ENCODE measurements at regions not wholly inside any gene's neighbourhood (a gene's known extent, or its start where the extent isn't known, plus 50 kb on each side); places are given as distances from the start of the nearest gene placed in this dataset.
"Not testable (repeated sequence)": the region's sequence is repeated elsewhere in the genome, so short reads cannot be mapped to it uniquely, and the experiment has no call there.

- DNase-seq (ENCODE audit: extremely low read depth, low read depth) = peak; percentile 9
- TF ChIP-seq CTCF (IDR thresholded peaks at IDR 0.05; ENCODE audit: low read depth, low read length, missing control alignments) = peak; percentile 59
- no peak overlapping the region for H3K4me3 ChIP-seq (replicated peaks; ENCODE audit: low read depth, low read length)
Observed at GRCh38 chr10:111598433-111599059, 521.7 kb downstream of the ADRA2A start.

GRCh38 chr10:111599943-111600342 is 523.1 kb downstream of the ADRA2A start:
- TF ChIP-seq CTCF (IDR thresholded peaks at IDR 0.05; ENCODE audit: low read depth, low read length, missing control alignments) = no peak
- no peak overlapping the region for H3K4me3 ChIP-seq (replicated peaks; ENCODE audit: low read depth, low read length)
- no peak for DNase-seq (ENCODE audit: extremely low read depth, low read depth)

GRCh38 chr10:111600772-111601171 is 523.9 kb downstream of the ADRA2A start:
- no peak for TF ChIP-seq CTCF (IDR thresholded peaks at IDR 0.05; ENCODE audit: low read depth, low read length, missing control alignments)
- DNase-seq (ENCODE audit: extremely low read depth, low read depth) = no peak

GRCh38 chr10:111612273-111612672 is 535.4 kb downstream of the ADRA2A start:
- no peak for TF ChIP-seq CTCF (IDR thresholded peaks at IDR 0.05; ENCODE audit: low read depth, low read length, missing control alignments)
- no peak overlapping the region for H3K4me3 ChIP-seq (replicated peaks; ENCODE audit: low read depth, low read length)
- no peak for DNase-seq (ENCODE audit: extremely low read depth, low read depth)

More at GRCh38 chr10:111600772-111601171, 523.9 kb downstream of the ADRA2A start:
- H3K4me3 ChIP-seq (replicated peaks; ENCODE audit: low read depth, low read length) = no peak overlapping the region

GRCh38 chr10:111634191-111634590 is 549.4 kb downstream of the GPAM start:
- no peak for DNase-seq (ENCODE audit: extremely low read depth, low read depth)
- H3K4me3 ChIP-seq (replicated peaks; ENCODE audit: low read depth, low read length) = no peak overlapping the region
- no peak for TF ChIP-seq CTCF (IDR thresholded peaks at IDR 0.05; ENCODE audit: low read depth, low read length, missing control alignments)

- no peak for TF ChIP-seq CTCF (IDR thresholded peaks at IDR 0.05; ENCODE audit: low read depth, low read length, missing control alignments)
- no peak for DNase-seq (ENCODE audit: extremely low read depth, low read depth)
- no peak overlapping the region for H3K4me3 ChIP-seq (replicated peaks; ENCODE audit: low read depth, low read length)
Observed at GRCh38 chr10:111646021-111646420, 537.5 kb downstream of the GPAM start.

GRCh38 chr10:111648046-111648445 is 535.5 kb downstream of the GPAM start:
- no peak overlapping the region for H3K4me3 ChIP-seq (replicated peaks; ENCODE audit: low read depth, low read length)
- TF ChIP-seq CTCF (IDR thresholded peaks at IDR 0.05; ENCODE audit: low read depth, low read length, missing control alignments) = no peak
- peak; percentile 55 for DNase-seq (ENCODE audit: extremely low read depth, low read depth)

- not testable (repeated sequence) for DNase-seq (ENCODE audit: extremely low read depth, low read depth); H3K4me3 ChIP-seq (replicated peaks; ENCODE audit: low read depth, low read length)
Observed at GRCh38 chr10:111649080-111649479, 534.5 kb downstream of the GPAM start.
